DMS 273 treated with DMSO at 0.1 percent for 48 hours (cell line): ENCODE measurements at regions not wholly inside any gene's neighbourhood (a gene's known extent, or its start where the extent isn't known, plus 50 kb on each side); places are given as distances from the start of the nearest gene placed in this dataset.

Source experiments
- DNase-seq: peaks from one replicate; lab custom pipeline; 2025; lab: John Stamatoyannopoulos, UW

DNA sequence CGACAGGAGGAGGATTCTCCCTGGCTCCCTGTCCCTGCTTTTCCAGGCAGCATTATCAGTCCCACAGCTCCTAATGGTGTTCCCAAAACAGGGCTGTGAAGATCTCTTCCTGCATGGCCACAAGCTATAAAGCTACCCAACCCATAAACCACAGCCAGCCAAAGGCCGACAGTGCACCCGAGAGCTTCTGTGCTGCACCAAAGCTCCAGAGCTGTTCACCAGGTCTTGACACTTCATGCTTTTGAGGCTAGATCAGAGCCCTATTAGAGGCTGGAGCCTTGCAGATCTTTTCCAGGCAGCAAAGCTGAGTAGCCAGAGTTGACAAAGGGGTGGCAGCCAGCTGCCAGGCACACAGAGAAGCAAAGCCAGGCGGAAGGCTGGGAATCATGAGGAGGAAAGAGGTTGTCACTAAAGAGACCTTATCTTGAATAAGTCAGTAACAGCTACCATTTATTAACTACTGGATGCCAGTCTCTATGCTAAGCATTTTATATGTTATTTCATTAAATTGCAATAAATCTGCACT, 180.4 kb downstream of the KATNAL1 start:
- DNase-seq, result no peak

DNA sequence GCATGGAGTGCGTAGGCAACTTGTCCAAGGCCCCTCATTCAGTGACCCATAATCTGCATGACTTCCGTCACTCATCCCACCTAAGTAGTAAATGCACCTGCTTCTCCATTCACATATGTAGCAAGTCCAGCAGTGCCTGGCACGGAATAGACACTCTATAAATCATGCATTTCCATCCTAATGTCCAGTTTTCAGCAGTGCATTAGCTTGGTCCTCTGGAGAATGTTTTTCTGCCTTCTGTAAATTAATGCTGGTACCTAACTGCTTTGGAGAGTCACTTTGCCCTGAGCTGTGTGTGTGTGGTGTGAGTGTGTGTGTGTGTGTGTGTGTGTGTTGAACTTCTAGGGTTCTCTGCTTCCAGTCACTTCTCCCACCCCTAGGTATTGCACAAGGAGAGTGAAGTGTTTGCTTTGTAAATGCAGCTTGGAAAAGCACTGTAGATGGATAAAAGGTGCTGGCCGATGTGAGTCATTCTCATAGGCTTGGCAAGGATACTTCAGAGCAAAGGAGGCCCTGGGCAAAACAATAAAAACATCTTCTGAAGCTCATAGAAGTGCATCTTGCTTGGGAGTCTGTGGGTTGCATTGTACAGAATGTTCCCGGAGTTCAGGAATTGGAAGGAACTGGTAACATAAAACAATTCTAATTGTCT, 181.8 kb downstream of the KATNAL1 start:
- no peak for DNase-seq

DNA sequence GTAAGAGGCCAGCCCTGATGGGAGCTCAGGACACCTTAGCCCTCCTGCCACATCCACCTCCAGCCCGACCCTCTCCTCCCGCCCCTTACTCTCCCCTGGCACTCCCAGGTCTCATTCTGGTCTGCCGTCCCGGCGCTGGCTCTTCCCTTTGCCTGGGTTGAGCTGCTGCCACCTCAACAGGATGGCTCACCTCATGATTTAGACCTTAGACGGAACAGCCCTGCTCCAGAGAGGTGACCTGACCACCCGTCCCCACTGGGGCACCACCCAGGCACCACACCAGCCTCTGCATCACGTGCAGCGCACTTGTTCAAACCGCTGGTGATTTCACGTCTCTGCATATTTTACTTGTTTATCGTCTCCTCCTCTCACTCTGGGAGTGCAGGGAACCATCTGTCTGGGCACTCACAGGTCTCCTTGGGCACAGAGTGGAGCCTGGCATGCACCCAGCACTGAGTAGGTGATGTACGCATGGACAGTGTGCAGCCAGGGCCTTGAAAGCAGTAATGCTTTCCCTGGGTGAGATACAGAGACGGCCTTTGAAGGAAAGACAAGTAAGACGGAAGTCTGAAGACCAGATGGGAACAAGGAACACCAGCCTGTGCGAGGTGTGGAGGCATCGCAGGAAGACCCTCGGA, 183.1 kb downstream of the KATNAL1 start:
- DNase-seq, result no peak

GRCh38 chr13:30123575-30123974, 183.8 kb downstream of the KATNAL1 start:
- DNase-seq, result no peak

- DNase-seq, result no peak
Observed at GRCh38 chr13:30121666-30122065, 185.7 kb downstream of the KATNAL1 start.

- DNase-seq, result no peak
Observed at GRCh38 chr13:30121244-30121643, 186.1 kb downstream of the KATNAL1 start.

- no peak for DNase-seq
Observed at GRCh38 chr13:30120133-30120822, 187.1 kb downstream of the KATNAL1 start.

DNA sequence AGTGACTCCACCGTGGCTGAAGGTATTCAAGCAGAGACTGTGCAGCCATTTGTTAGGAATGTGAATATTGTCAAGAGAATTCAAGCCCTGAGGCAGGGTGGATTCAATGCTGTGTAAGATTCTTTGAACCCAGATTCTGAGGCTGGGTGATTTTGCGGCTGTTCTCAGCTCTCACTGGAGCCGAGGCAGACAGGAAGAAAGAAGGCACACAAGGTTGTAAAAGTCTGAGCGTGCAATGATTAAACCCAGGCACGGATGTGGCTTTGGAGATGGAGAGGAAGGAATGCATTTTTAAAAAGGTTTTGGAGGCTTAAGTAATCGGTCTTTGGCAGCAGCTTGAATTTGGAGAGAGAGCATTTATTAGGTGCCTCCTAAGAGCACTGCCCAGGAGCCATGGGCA, 187.9 kb downstream of the KATNAL1 start:
- DNase-seq, result no peak

GRCh38 chr13:30116379-30116778, 191.0 kb downstream of the KATNAL1 start:
- DNase-seq, result peak; percentile 34

DNA sequence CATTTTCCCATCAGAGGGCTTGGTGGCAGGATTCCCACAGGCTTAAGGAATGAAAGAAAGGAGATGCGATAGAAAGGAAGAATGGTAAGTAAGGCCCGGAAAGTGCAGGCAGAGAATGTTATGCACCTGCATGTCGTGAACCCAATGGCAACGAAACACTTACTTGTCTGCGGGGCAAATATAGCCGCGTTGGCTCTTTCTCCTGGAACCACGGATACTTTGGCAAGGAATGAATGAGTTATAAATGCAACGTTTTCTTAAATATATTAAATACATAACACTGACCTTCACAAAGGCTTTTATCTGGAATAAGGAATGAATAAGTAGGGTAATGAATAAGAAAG, 192.1 kb downstream of the KATNAL1 start:
- DNase-seq, result no peak

- peak; percentile 51 for DNase-seq
Observed at GRCh38 chr13:30114571-30115256, 192.6 kb downstream of the KATNAL1 start.

GRCh38 chr13:30113983-30114570, 193.3 kb downstream of the KATNAL1 start:
- DNase-seq, result no peak

GRCh38 chr13:30113551-30113950, 193.8 kb downstream of the KATNAL1 start:
- no peak for DNase-seq

- DNase-seq, result peak; percentile 14
Observed at GRCh38 chr13:30112602-30113435, 194.5 kb downstream of the KATNAL1 start.

DNA sequence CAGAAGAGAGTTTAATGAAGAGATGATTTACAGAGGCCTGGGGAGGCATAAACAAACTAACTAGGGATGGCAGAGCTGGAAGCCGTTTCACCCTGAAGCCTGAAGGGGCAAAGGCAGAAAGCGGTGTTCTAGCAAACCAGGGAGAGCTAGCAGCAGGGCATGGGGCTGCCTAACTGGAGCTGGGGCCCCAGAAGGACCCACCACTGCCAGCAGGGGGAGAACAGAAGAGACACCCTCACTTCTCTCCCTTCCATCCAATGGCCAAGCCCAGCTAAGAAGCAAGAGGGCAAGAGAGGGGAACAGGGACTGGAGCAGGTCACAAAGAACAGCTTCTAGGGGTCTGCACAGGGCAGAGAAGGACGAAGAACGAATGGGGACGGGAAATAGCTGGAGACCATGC, 195.5 kb downstream of the KATNAL1 start:
- DNase-seq, result no peak

DNA sequence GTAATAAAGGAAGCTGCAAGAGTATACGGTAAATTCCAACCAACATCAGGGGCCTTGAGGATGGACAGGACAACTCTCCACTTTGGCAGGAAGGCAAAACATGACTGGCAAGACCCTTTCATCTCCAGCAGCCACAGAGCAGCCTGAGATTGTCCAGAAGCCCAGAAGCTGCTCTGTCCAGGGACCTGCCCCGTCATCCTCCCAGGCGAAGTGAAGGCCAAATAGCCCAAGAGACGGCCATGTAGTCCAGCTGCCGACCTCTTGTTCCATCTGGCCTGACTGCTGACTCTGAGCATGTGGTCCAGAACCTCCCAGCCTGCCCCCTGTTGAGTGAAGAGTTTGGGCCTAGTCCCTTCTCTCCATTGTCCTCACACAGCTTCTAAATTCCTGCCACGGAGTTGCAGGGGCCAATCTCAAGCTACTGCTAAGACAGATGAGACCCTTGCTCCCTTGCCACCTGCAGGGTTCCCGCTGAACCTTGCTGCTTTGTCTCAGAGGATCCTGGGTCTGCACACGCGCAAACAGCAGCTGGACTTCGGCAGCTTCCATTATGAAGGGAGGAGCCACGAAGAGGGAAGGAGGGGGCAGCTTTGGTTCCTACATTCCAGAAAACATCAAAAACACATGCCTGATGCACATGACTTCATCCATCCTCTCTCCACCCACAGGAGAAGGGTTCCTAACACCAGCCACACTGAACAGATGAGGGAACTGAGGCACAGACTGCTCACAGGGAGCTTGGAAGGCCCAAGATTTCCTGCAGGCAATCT, 196.9 kb downstream of the KATNAL1 start:
- no peak for DNase-seq

DNA sequence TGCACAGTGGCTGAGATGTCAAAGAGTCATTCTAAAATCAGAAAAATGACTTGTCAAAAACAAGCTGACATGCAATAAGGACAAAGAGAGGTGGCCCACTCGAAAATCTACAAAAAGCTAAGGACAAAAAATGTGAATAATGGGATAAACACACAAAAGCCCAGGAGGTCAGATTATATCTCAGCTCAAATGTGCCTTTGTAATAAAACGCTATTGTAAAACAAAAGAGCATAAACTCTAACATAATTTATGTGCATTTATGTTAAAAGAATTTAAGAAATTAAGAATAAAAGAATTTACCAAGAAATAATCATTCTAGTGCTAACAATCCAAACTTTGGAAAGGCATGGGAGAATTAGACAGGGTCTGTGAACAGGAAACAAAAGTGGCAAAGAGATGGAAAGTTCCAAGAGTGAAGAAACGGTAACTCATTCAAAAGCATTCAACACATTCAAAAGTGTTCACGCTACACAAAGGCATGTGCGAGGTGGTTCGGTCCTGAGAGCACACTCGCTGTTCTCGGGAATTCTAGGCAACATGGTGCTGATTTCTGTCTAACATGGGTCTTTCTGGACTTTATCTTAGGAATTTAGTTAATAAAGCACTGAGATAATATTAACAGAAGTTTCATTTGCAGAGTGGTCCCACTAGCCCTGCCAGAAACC, 197.7 kb downstream of the KATNAL1 start:
- DNase-seq, result no peak

DNA sequence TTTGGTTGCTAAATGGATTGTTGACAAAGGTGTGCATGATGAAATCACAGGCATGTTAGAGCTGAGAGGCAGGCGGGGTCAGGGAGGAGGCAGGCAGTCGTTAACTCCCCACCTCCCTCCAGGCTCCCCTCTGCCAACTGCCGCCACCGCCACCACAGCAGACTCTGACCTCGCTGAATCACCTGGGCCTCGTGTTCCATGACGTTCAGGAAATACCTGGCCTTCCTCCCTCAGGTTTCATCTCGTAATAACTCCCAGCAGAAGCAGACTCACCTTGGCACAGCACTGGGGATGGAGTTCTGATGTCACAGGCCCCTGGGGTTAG, 198.5 kb downstream of the KATNAL1 start:
- no peak for DNase-seq

DNA sequence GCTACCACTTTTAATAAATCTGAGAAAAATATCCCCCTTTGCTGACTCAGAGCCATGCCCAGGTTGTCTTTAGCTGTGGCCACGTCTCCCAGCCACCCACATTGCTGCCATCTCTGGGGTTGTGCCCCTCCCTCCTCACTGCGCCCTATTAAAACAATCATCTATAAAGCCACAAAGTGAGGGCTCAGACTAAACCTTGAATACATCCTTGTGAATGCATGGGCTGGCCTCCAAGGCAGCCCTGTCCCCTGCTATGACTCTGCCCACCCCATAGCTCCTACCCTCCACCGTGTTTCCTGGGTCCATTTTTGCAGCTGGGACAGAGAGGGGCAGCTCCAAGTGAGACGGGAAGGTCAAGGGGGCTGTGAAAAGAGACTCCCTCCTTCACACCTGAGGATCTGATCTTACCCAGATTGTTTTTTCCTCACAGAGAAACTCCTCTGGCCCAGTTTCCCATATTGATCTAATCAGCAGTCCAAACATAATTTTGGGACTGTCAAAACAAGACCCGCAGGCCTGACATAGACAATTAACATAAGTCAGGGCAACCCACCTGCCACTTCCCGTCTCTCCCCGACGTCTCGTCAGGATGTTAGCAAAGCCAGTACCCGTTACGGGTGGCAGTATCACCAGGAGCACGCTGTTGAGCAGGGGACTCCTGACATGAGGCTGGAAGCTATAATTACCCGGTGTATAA, 199.0 kb downstream of the KATNAL1 start:
- no peak for DNase-seq
